Activated CD4-positive, alpha-beta T cell treated with anti-CD3 and anti-CD28 coated beads, Interleukin-2, Interleukin-6, amounts not matched to agents 100 ng/mL and 50 ng/mL, durations not matched to agents 16 hours and 8 hours (primary cell): ENCODE measurements at regions not wholly inside any gene's neighbourhood (a gene's known extent, or its start where the extent isn't known, plus 50 kb on each side); places are given as distances from the start of the nearest gene placed in this dataset.

ENCODE experiments used
- DNase-seq: peaks from one replicate; pipeline ENCODE4 v3.0.0-alpha.2; 2020

DNA sequence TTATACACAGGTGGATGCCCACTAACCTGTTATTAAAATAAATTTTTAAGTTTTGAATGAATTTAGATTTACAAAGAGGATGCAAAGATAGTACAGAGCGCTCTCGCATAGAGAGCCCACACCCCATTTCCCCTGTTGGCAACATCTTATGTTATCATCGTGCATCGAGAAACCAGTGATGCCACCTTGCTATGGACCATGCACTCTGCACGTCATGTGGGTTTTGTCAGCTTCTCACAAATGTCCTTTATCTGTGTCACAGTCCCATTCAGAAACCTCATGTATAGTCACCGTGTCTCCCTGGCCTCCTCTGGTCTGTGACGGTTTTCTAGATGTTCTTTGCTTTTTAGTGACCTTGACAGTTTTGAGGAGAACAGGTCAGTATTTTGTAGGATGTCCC is 60.0 kb downstream of the ING1 start:
- DNase-seq = no peak

DNA sequence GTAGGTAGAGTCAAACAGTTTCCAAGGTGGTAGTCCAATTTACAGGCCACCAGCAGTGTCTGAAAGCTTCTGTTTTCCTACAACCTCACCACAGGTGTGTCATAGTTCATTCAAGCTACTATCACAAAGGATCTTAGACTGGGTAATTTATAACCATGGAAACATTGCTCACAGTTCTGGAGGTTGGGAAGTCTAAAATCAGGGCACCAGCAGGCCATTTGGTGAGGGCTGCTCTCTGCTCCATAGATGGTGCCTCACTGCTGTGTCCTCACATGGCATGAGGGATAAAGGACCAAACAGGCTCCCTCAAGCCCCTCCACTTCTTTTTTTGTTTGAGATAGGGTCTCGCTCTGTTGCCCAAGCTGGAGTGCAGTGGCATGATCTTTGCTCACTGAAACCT is 60.6 kb downstream of the ING1 start:
- no peak for DNase-seq

DNA sequence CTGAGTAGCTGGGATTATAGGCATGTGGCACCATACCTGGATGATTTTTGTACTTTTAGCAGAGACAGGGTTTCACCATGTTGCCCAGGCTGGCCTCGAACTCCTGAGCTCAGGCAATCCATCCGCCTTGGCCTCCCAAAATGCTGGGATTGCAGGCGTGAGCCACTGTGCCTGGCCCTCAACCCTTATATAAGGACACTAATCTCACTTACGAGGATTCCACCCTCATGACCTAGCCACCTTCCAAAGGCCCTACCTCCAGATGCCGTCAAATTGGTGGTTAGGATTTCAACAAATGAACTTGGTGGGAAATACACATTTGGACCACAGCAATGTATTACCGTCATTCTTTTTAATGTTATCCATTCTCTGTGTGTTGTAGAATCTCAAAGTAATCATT is 61.0 kb downstream of the ING1 start:
- no peak for DNase-seq

DNA sequence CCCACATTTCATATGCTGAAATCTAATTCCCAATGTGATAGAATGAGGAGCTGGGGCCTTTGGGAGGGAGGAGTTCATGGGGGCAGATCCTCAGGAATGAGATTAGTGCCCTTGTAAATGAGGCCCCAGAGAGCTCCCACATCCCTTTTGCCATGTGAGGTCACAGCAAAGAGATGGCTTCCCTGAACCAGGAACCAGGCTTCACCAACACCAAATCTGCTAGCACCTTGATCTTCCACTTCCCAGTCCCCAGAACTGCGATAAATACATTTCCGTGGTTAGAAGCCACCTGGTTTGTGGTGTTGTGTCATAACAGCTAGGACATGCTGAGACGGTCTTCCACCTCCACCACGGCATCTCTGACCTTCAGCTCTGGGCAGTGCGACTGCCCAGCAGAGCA is 62.1 kb downstream of the ING1 start:
- DNase-seq = no peak

DNA sequence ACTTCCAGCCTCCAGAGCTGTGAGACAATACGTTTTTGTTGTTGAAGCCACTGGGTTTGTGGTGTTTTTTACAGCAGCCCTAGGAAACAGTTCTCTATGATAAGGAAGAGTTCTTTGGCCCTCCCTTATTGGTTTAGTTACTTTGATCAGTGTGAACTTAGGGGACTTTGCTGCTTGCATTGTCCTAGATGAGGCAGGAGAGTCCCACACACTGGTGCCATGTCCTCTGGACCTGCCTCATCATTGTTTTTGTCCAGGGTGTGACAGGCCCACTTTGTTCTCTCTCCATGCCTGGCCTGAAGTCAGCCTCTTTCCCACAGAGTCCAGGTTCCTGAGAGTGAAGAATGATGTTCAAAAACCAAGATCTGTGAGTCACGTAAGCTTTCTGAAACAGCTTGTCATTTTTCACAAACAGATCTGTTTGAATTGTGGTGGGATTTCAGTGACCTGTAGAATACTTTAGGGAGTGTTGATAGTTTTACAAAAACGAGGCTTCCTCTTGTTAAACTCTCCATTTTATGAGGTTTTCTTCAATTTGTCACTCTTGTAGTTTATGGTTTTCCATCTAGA is 63.8 kb downstream of the ING1 start:
- DNase-seq = no peak

DNA sequence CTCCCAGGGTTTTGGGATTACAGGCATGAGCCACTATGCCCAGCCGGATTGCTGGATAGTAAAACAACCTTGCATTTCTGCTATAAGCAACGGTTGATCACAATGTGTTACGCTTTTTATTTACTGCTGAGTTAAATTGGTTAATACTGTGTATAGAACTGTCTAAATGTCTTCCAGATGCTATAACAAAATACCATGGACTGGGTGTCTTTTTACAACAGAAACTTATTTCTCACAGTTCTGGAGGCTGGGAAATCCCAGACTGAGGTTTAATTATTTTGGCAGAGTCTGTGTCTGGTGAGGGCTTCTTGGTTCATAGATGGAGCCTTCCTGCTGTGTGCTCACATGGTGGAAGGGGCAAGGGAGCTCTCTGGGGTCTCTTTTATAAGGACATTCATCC is 65.5 kb downstream of the ING1 start:
- DNase-seq = no peak

DNA sequence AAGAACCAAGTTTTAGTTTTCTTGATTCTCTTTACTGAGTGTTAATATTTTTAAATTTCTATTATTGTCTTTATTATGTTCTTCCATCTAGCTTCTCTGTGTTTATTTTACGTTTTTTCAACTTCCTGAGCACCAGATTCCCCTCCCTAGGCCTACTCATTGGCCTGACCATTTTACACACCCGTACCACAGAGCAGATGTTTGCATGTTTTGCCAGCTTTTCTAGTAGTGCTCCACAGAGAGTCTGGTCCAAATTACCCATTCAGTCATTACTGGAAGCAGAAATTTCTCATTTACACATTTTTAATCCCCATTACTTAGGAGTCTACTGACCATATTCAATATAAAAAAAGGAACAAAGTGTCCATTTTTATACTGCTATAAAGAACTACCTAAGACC is 66.9 kb downstream of the ING1 start:
- no peak for DNase-seq

DNA sequence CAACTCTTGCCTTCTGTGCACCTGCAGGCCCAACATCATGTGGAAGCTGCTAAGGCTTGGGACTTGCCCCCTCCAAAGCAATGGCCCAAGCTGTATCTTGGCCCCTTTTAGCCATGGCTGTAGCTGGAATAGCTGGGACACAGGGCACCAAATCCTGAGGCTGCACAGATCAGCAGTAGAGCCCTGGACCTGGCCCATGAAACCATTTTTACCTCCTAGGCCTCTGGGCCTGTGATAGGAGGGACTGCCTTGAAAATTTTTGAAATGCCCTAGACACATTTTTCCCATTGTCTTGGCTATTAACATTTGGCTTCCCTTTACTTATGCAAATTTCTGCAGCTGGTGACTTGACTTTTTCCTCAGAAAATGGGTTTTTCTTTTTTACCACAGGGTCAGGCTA is 68.7 kb downstream of the ING1 start:
- no peak for DNase-seq

DNA sequence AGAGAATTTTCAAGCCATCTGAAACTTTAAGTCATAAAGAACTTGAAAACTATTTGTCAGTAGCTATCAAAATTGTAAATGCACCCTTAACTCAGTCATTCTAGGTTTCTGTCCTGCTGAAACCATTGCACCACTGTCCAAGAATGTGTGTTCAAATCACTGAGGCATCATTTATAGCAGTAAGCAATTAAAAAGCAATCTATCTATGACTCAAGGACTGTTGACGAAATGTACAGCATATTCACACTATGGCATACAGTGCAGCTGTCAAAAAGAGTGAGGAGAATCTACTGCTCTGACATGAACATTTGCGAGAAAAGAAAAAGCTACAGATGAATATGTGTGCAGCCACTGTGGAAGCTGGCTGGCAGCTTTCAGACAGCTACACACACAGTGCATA is 71.2 kb downstream of the ING1 start:
- DNase-seq = no peak

DNA sequence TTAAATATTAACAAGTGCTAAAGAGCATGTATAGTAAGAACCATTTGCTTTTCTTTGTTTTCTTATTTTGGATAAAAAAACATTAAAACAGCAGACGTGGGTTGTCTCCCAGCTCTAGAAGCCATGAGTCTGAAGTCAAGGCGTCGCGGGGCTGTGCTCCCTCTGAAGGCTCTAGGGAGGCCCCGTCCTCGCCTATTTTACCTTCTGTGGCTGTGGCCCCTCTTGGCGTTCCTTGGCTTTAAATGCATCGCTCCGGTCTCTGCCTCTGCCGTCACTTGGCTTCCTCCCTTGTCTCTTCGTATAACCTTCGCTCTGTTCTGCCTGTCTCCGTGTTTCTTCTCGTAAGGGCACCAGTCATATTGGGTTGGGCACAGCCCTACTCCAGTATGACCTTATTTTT is 75.3 kb downstream of the ING1 start:
- no peak for DNase-seq

DNA sequence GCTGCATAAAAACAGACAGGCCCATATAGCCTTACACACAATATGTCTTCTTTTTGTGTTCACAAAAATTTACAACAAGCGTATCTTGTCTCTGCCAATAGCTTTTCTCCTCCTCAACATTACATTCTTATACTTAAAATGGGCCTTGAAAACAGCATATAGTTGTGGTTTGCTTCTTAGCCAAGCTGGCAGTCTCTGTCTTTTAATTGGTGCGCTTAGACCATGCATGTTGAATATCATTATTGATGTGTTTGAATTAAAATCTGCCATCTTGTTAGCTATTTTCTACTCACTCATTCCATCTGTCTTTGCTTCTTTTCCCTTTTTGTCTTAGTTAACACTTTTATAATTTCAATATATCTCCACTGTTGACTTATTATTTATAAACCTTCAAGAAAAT is 76.4 kb downstream of the ING1 start:
- DNase-seq = no peak

DNA sequence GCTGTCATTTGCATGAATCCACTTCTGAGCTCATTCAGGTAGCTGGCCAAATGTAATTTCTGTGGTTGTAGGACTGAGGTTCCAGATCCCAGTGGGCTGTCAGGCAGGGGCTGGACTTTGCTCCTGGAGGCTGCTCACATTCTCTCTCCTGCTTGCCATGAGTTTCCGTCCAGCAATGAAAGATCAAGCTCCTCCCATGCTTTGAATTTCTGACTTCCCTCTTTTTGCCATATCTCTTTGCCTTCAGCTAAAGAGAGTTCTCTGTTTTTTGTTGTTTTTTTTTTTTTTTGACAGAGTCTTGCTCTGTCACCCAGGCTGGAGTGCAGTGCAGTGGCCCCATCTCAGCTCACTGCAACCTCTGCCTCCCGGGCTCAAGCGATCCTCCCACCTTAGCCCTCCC is 76.9 kb downstream of the ING1 start:
- no peak for DNase-seq

DNA sequence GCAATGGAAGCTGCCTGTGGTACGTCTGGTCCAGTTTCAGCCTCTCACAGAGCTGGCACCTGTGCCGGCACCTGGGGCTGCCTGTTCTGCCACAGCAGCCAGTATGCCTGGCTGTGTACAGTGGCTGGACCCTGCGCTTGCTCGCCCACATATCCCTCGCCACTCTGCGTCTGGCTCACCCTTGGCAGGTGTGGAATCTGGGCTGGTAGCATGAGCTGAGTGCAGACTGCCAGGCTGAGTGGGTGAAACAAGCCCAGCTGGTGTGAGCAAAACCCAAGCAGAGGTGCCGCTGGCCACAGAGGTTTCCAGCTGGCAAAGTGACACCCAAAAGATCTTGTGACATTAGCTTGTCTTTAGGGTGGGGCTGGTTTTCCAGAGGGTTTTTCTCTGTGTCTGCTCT is 80.7 kb downstream of the ING1 start:
- no peak for DNase-seq

DNA sequence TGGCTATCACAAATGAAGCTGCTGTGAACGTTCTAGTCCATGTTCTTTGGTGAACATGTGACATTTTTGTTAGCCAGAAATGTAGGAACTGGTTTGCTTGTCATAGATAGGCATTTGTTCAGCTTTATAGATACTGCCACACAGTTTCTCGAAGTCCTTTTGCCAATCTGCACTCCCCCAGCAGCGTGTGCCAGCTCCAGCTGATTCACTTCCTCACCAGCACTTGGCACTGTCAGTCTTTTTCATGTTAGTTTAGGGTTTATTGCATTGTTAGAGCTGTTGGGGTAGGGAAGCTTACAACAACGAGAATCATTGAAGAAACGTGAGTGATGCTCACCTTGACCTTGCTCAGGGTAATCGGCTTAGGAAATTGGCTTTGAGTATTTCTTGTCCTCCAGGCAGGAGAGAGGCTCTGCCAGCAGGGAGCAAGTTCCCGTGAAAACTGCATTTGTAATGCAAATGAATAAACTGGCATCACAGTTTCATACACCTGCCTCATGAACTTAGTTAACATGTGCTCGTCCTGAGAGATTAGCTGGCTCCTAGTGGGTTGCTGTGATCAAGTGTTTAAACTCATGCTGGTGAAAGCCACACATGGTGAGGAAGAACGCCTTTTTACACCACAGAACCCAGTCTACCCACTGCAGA is 83.9 kb downstream of the ING1 start:
- no peak for DNase-seq

DNA sequence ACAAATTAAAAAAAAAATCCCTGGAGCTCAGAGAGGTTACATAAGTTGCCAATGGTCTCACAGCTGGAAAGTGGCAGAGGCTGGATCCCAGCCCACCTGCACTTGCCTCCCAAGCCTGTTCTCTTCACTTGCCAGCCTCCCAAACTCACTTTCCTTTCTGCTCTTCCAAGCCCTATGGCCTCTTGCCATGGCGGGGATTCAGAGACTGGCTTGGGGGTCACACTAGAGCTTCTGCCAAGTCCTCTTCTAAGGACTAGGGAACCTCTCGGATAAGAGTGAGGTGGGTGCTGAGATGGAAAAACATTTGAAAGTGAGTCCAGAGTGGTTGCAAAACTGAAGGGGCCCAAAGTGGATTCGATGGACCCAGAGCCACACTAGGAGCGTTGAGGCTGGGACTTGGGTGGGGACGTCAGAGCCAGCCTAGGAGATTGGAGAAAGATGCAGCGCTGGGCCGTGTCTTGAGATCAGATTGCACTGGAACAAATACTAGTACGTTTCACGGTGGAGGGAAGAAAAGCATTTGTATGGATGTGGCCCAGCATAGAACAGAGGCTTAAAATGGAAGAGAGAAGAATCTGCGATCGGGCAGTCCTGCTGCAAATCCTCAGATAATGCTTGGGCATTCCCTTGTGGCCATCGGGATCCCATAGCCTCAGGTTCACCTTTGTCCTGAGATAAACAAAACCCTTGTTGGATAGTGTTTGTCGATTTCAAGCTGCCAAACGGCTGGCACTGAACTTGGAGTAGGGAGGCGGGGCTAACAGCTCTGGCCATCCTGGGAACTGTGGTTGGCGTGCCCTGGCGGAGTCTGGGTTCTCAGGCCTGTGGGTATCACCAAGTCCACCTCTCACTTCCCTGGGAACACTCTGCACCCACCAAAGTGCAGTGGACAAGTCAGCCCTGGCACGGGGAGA is 84.8 kb downstream of the ING1 start:
- no peak for DNase-seq

DNA sequence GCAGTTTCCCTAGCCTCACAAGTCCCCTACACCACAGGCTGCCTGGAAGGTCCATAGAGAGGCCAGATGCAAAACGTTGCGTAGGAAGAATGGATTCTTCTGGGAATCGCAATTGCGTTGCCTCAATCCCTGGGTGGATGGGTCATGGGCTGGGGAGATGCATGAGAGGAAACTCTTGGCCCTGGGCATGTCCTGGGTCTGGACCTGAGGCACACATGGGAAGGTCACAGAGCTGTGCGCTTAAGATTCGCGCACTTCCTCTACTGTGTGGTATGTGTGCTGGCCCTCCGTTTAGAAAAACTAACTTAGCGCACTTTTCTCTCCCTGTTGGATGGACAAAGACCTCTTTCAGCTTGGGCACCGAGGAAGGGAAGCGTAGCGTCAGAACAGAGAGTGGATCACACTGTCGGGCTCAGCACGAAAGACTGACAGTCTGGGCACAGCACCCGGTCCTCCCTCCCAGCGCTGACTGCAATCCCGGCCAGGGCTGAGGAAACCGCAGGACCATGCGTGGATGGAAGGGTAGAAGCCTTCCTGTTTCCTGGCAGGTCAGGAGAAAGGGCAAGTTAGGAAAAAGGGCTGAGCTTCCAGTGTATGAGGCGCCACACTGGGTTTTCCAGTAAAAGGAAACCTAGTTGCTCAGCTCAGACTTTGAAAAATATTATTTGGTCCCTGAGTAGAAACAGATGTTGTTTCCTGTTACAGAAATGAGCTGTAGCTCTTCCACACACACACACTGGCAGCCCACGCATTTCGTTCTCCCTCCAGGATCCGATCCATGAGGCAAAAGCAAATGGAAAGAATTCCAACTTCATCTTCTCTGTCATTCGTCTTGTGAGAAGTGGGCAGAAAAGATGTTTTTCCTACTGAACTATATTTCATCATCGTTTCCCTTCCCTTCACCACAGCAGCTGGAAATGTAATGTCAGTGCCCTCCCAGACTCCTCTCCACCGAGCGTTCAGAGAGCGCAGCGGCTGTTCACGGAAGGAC is 86.0 kb downstream of the ING1 start:
- DNase-seq = no peak

DNA sequence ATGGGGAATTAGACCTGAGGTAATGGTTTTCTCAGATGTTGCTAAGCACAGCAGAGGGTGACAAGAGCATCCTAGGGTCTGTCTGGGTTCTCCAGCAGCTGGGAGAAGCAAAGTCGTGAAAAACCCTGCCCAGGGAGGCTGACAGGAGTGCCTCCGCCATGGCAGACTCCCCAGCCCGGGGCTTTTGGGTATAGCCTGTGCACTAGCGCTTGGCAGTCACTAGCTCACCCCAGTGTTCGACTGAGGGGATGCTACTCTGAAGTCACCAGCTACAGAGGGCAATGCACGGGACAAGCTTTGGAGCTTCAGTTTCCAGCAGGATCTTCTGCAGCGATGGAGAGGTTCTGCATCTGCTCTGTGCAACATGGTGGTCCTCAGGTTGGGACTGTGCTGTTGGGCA is 87.5 kb downstream of the ING1 start:
- DNase-seq = no peak

DNA sequence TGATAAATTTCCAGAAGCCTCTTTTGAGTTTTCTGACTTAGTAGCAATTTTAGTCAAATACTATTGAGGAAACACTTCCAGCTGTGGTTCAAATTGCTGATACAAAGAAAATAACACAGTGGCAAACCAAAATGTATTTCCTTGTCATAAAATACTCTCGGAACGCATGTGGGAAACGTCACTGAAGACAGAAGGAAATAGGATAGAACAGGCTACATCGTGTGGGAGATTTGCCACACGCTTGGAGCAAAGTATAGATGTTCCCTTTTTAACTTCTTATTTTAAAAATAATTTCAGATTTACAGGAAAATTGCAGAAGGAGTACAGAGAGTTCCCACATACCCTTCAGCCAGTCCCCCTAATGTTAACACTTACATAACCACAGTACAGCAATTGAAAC is 88.8 kb downstream of the ING1 start:
- DNase-seq = no peak

DNA sequence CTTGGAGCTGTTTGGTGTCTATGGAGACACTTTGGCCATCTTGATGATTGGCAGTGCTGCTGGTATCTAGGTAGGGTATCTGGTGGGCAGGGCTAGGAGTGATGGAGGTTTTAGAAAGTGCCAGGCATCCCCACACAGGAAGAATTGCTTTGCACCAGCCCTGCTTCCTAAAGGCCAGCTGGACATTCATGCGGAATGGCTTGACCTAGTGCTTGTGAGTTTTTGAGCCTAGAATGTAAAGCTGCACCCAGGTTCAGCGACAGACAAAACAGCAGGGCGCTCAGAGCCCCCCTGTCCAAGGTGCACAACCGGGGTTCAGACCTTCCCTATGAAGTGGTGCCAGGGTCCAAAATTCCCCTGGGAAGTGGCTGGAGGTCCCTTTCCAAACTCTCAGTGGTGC is 93.1 kb downstream of the ING1 start:
- no peak for DNase-seq

DNA sequence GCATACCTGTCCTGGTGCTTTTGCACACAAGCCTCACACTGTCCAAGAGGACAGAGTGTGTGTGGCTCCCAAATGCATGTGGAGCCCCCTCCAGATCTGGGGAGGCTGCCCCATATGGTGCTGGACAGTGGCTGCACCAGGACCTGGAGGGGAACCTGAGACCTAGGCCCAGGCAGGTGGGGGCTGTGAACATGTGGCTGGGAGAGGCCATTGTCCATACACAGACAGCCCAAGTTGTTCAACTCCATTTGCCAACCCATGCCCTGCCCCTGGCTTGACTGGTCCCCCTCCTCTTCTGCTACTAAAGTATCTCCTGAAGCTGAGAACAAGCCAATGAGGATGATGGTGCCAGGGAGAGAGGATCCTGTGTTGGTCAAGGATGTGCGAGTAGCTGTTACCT is 94.0 kb downstream of the ING1 start:
- no peak for DNase-seq

DNA sequence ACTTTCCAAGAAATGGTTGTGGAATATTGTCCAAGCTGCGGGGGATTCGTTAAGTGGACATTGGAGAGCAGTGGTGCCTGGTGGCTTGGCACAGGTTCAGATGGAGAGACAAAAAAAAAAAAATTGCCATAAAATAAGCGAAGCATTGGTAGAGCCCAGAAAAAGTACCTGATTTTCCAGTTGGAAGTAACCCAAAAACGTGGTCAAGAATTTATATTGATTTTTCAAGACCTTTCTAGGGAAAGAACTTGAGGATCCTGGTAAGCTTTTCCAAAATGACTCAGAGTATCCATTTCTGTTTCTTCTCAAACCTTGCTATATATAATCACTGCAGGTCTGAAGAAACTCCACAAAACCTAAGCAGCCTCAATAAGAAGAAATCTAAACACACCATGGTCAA is 94.6 kb downstream of the ING1 start:
- DNase-seq = no peak

DNA sequence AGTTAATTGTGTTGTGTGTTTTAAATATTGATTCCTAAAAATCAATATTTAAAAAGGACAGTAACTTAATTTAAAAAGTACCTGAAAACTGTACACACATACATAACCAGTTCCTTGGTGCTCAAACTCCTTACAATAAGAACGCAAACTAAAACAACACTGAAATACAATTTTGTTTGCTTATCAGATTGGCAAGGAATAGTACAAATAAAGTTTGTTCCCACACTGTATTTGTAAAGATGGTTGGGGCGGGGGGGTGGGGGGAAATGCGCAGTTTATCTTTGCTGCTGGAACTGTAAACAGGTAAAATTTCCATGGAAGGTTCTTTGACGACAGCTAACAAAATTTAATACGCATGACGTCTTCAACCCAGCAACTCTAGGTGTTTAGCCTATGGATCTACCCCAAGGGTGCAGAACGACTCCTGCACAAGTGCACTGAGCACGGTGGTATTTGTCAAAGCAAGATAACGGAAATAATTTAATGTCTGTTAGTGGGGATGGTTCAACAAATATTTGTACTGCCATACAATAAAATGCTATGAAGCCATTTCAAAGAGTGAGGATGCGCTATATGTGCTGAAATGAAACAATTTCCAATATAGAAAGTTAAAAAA is 96.5 kb downstream of the ING1 start:
- no peak for DNase-seq
